GM21528 (cell line): ENCODE measurements at regions not wholly inside any gene's neighbourhood (a gene's known extent, or its start where the extent isn't known, plus 50 kb on each side); places are given as distances from the start of the nearest gene placed in this dataset.
"Not testable (repeated sequence)": the region's sequence is repeated elsewhere in the genome, so short reads cannot be mapped to it uniquely, and the experiment has no call there.

Source experiments
- ATAC-seq: cut with Tn5 transposase; IDR thresholded peaks from one replicate; pipeline ENCODE4 v1.9.1; 2021; ENCODE audit warnings: mild to moderate bottlenecking, moderate library complexity; ENCODE audit not compliant: unreplicated experiment, low FRiP score

DNA sequence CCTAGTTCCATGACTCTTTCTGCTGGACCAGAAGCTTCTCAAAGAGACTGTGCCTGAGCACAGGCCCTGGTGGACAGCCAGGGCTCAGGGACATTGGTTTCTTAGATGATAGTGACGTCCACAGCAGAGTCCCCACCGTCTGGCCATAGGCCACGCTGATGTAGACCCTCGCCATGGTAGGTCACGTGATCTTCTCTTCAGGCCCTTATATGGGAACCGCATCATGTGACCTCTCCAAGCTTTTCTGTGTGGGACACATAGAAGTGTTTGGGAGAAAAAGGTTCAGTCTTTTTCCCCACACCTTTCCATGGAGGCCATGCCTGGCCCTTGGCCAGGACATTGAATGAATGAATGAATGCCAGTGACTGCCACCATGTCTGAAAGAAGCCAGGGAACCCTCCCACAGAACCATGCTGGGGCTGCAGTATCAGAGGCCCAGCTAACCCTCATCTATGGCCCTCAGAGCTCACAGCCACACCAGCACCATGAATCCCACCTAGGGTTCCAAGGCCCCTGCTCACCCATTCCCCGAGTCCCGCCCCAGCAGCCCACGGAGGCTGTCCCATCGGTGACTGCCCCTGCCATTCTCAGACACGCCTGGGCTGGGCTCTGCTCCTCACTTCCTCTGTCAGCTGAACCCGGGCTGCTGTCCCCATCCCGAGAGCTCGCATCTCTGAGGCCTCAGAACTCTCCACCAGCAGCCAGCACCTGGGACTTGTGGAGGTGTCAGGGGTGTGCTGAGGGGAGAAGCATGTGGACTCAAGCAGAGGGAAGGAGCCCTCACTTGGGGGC, 292.1 kb downstream of the ADGRD1 start:
- ATAC-seq, result no peak

DNA sequence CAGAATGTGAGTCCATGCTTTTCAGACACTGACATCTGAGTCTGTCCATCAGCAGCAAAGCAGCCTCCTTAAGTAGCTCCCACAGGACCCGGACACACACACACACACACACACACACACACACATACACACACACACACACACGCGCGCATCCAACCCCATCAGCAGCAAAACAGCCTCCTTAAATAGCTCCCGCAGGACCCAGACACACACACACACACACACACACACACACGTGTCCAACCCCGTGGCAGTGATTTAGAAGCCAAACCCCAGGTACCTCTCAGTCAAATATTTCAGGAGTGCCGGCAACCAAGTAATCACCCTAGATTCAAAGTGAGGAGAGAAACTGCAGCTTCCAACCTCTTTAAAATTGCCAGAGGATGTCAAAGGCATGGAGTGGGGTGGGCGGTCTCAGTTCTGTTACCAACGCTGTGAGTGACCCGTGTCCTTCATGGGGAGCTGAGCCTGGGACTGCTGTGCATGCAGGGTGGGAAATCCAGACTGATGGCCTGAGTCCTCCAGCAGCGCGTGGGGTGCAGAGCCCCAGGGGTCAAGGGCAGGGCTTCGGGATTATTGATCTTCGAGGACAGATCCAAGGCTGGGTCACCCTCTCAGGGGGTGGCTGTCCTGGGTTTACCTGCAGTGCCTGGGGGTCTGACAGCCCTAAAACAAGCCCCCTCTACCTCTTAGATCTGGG, 293.5 kb downstream of the ADGRD1 start:
- not testable (repeated sequence) for ATAC-seq

DNA sequence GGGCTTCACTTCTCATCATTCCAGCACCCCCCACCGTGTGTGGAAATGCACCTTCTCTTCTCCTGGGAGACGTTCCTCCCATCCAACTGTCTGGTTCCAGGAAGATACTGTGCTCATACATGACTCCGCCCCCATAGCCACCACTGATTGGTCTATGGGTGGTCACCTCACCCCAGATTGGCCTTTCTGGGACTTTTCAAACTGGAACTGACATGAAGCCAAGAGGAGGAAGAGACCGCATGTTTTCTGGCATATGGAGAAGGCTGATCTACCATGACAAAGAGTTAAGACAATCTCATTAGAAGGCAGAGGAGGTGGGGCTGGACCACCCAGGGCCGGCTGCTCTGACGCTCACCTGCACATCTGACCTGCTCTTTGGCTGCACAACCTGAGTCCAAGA, 294.2 kb downstream of the ADGRD1 start:
- not testable (repeated sequence) for ATAC-seq

DNA sequence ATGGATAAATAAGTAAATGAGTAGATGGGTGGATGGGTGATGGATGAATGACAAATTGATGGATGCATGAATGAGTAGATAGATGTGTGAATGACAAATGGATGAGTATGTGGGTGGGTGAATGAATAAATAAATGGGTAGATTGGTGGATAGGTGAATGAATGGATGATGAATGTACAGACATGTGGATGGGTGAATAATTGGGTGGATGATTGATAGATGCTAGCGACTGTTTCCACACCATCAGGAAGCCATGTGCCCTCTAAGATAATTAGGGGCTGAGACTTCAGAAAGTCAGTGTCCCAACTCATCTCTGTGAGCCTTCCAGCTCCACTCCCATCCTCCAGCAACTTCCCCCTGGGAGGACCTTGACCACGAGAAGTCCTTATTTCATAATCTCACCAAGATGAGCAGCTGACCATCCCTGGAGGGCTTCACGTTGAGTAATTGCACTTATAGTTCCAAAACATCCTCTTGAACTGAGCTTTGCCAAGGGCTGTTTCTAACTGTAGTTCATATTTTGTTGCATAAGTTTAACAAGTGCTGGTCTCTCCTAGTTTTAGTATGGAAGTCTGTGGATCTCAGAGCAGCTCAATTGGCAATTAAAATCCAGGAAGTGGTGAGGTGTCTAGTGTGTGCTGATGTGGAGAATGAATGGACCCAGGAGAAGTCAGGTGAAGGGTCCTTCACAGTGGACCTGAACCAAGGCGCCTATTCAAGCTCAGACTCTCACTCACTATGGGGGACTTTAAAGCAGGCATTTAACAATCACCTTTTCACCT, 295.7 kb downstream of the ADGRD1 start:
- no peak for ATAC-seq

DNA sequence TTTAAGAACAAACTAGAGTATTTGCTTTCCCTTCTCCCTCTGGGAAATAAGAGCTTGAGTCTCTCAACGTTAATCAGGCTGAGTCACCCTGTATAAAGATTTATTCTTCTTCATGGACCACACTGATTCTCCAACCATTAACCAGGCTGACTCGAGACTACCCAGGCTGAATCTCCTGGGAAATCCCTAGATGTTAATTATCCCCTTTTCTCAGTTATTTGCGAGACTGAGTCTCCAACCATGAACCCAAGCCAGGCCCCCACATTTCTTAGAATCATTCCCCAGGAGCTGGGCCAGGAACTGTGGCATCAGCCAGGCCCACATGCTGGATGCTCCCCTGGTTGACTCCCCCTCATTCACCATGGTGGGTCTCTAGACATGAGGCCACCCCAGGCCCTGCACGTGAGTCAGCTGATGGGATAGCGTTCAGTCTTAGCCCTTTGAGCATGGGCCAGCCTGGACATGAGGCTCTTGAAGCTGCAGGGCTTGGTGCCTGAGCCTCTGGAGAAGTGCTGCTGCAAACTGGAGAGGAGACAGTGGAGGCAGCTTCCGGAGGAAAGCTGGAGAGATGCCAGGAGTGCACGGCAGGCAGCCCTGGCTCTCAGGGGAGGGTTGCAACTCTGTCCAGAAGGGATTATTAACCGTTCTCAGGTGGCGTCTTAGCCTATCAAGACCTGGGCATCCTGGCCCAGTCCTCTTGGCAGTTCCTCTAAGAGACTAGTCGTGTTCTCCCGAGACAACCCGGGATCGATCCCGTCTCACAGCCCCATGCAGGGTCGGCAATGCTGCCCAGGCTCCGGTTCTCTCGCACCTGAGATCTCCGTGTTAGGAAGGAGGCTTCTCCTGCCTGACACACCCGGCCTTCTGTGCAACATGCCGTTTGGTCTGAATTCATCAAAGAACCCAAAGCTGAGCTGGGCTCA, 296.6 kb downstream of the ADGRD1 start:
- ATAC-seq, result no peak

DNA sequence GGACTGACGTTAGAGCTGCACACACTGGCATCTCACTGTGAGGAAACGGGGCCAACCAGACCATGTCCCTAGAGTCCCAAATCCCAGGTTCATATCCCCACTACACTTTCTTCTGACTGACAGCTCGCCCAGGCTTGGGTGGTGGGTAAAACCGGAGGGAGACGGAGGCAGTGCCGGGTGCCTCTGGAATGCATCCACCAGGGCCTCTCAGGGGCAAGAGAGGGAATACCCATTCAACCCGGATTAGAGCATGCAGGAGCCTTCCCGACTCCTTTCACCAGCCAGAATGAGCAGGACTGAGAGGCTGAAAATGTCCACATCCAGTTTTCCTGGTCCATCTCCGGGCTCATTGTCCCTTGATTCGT, 297.2 kb downstream of the ADGRD1 start:
- no peak for ATAC-seq

DNA sequence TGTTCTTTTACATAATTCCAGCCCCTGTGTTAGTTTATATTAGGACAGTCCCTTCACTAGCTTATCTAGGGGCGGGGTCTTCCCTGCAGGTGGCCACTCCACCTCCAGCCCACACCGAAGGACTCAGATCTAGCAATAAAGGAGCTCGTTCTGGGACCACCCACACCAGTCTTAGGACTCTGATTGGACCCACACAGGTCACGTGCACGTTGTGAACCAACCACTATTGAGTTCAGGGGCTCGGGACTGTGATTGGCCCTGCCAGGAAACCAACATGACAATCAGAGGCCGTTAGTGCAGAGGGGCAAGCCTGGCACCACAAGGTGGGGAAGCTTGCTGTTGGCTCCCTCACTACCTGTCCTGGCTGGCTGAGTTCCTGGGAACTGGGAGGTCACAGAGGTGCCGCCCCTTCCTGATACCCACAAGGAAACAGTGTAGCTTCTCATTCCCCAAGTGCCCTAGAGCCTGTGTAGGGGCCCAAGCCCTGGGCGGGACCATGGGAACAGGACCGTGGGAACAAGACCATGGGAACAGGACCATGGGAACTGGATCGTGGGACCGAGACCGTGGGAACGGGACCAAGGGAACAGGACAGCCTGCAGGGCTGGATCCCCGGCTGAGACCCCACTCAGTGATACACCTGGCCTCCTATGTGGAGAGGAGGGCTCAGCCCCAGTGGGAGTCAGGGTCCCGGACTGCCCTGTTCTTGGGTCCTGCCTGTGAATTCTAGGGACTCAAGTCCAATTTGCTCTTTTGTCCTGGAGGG, 297.8 kb downstream of the ADGRD1 start:
- ATAC-seq, result no peak

DNA sequence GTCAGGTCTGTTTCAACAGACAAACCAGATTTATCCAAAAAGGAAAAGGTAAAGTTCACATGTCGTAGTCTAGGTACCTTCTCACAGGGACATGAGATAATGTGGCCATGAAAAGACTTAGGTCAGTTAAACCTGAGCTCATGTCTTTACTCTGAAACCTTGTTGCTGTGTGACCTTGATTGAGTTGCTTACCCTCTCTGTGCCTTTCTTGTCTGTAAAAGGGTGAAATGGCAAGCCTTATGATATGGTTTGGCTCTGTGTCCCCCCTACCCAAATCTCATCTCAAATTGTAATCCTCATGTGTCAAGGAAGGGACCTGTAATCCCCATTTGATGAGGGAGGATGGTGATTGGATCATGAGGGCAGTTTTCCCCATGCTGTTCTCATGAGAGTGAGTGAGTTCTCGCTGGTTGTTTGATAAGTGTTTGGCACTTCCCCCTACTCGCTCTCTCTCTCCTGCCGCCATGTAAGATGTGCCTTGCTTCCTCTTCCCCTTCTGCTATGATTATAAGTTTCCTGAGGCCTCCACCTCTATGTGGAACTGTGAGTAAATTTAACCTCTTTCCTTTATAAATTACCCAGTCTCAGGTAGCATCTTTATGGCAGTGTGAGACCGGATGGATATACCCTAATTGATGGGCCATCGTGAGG, 299.8 kb downstream of the ADGRD1 start:
- no peak for ATAC-seq

DNA sequence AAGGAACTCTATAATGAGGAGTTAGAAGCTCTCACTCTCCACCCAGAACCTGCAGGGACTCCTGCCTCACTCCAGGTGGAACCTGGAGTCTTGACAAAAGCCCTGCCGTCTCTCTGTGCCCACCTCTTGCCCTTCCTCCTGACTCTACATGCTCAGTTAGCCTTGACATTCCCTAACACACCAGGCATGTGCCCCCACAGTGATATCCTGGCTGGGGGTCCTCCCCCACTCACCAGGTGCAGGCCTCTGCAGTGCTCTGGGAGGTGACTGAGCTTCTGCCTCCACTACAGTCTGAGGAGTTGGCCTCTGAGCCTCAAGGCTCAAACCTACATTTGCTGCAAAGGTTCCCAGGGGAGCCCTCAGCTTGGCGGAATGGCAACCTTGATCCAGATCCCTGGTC, 300.7 kb downstream of the ADGRD1 start:
- no peak for ATAC-seq

DNA sequence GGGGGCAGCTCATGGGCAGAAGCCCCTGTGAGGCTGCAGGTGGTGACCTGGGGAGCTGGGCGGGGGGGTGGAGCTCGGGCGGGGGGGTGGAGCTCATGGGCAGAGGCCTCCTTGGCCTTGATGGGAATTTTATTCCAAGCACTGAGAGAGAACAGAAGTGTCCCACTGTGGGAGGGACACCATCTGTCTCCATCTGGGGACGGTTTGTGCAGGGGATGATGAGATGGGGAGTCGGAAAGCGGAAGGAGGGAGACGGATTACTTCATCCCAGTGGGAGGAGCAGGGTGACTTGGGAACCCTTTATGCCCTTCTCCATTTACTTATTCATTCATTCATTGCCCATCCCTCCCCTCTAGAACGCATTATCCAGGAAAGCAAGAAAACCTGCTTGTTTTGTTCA, 304.7 kb downstream of the ADGRD1 start:
- no peak for ATAC-seq

DNA sequence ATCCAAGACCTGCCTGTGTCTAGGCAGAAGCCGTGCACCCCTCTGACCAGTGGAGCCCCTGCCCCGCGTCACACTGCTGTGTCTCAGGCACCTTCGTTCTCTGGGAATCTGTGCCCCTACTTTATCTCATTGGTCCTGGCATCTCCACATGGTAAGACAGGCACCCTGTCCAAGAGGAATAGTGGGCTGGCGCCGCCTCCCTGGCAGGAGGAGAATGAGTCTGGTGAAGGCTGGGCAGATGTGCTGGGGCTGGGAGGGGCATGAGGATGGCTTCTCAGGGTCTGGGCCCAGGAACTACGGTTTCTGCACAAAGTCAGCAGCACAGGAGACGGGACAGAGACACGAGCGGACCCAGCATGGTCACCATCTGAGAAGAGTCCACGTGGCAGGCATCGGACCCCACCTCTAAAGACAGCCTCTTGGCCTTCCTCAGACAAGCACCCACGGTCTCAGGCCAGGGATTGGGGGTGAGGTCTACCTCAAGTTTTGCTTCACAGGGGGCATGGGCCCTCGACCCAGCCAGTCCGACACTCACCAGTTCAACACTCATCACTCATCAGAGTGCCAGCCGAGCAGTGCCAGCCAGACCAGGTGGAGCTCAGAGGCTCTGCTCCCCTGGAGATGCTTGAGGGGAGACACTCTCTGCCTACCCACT, 306.7 kb downstream of the ADGRD1 start:
- ATAC-seq, result no peak

DNA sequence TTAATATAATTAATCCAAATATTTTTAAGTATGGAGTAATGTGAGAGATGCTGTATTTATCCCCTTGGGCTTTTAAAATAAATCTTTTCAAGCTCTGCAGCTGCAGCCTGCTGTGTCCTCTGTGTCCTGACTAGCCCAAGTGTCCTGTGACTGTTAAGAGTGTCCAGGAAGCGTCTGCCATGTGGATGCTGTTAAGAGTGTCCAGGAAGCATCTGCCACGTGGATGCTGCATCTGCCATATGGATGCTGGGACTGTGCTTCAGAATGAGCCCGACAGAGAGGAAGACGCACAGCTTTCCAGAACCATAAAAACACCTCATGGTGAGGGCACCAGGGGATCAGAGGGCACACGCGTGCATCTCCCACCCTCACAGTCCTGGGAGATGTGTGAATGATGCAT, 307.2 kb downstream of the ADGRD1 start:
- ATAC-seq, result no peak

DNA sequence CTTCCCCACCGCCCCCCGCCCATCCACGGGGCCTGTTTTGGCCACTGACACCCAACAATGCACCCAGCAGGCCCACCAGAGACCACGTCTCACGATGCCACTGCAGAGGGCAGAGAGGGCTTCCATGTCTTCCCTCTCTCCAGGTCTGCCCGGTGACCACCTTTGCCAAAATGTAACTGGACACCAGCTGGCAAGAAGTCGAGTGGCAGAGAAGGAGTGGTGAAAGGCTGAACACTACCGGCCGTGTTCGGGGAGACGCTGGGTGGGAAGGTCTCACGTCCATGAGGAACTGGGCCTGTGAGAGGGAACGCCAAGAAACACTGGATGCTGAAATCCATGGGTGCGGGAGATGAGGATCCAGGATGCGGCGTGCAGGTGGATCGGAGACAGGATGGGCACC, 308.2 kb downstream of the ADGRD1 start:
- ATAC-seq, result no peak

DNA sequence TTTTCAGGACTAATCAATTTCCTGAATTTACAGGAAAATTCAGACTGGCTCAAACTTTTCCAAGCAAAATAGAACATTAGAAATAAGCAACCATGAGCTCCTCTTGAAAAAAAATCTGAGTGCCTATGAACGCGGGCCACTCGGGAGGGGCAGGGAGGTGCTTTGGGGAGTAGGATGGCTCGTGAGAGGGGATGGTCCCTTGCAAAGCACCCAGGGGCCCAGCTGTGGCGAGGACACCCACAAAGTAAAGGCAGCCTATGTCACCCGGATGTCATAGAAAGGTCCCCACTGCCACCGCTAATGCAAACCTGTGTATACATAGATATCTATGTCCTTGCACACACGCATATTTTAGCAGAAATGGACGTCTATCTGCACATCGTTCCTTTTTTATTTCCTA, 309.9 kb downstream of the ADGRD1 start:
- no peak for ATAC-seq

DNA sequence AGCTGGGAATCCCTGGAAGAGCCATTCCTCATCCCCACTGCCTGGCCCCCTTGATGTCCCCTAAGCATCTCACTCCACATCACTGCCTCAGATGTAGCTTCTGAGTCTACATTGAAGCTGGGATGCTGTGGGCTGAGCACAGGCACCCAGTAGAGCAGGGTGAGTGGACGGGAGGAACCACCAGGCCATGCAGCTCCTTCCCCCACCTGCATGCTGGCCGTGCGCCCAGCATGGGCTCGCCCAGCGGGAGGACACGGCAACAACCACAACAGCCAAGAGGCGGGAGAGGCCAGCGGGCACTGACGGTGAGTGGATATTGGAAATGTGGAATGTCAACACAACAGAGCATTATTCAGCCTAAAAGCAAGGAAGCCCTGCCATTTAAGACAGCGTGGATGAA, 310.9 kb downstream of the ADGRD1 start:
- no peak for ATAC-seq

DNA sequence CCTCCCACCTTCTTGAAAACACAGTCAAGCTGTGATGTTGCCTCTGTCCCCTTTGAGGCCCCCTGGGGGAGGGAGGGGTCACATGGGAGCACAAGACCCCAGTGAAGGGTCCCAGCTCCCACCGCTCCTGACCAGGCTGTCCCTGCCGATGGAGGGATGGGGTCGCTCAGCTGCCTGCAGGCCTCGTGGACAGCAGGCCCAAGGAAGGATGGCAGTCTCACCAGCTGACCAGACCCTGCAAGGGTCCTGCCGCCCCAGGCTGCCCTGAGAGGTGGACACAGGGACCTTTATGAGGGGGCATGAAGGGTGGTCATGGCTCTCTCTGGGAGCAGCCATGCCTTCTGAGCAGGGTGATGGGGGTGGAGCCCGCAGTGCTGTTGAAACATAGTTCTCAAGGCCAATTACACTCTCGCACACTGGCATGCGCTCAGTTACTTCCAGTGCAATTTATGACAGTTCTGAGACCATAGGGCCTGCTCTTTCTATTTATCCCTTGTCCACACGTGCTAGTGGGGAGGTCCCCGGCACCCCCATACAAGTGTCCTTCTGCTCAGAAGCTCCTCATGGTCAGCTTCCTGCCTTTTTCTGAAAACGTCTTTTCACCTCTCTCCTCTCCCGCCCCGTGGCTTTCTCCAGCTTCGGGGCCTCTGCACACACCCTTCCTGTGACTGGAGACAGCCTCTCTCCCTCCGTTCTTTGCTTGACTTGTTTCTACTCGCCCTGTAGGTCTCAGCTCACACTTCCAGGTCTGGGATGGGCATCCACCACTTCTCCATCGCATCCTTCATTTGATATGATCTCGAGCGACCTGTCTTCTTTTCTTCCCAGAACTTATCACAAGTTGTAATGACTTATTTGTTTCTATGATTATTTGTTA, 313.1 kb downstream of the ADGRD1 start:
- no peak for ATAC-seq

DNA sequence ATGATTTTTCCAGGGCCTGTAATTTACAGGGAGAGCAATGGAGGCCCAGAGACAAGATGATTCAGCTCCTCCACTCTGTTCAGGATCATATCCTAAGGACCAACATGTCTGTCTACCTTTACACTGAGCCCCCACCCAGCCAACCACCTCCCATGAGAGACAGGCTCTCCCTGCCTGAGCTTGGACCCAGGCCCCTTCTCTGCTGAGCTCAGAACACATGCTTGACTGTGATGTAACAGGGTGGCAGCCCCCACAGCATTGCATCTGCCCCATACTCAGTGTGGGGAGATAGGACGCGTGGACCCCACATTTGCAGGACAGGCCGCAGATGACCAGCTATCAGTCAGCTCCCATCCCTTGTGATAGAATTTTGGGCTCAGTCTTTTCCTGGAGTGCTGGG, 313.9 kb downstream of the ADGRD1 start:
- ATAC-seq, result no peak

DNA sequence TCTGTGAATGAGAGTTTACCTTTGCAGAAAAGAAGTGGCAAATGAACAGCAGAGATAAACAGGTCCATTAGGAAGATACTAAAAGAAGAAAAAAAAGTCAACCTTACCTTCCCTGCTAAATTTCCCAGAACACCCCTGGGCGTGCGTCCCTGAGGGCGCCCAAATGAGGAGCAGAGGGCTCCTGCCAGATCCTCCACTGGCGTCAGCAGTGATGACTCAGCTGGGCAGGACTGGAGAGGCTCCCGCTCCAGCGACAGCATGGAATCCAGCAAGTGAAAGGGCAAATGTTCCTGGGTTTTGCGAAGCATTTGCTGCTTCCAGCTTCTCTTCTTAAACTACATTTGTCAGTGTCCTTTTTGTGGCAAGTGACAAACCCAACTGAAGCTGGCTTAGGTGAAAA, 314.4 kb downstream of the ADGRD1 start:
- not testable (repeated sequence) for ATAC-seq
